ENCODE measurements at regions not wholly inside any gene's neighbourhood (a gene's known extent, or its start where the extent isn't known, plus 50 kb on each side); places are given as distances from the start of the nearest gene placed in this dataset.

DNA sequence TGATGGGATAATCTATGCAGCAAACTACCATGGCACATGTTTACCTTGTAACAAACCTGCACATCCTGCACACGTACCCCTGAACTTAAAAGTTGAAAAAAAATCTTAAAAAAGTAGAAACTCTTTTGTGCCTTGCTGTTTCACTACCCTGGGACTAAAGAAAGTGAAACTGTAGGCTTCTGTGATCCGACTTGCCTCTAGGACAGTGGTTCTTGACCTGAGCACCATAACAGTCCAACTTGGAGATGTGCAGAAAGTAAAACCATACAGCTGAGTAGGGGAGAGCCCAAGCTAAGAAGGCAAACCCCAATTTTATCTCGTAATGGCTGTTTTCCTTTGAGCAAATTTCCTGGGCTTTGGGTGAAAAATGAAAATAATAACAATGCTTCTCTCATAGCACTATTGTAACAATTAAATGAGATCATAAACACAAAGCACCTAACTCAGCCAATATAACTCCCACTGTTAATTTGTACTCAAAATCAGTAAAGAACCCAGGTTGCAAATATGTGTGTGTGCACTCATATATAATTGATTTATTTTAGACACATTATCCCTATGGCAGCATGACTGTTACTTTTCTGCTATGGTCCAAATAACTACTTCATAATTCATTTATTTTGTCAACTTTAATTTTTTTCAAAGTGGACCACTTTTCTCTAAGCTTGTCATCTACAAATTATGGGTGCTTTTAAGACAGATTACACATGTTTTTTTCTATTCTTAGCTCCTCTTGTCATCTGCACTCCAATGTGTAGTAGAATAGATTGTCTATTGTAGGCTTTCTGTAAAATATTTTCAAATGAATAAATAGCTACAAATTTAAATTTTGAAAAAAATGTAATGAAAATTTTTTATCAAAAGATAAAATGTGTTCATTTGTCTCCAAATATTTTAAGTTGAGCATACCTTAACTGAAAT, 334.9 kb downstream of the BTG1 start:
- ChIA-PET POLR2A (ENCODE audit: low non-redundant PET) (interaction anchor here (1.3 kb wide), 1 partner anchor 335 kb away, joined by 8 read pairs; the partner anchor contains the start of gene BTG1), CTCF (interaction anchor here (0.6 to 1.4 kb wide), 11 partner anchors 13 to 839 kb away, joined by 3 to 6 read pairs (median 3); partner anchors contain the start of gene BTG1)
- TF ChIP-seq CTCF (conservative IDR thresholded peaks at IDR 0.05; ENCODE audit: low read depth), result no peak
- DNase-seq (ENCODE audit: low spot score), result no peak
- no peak overlapping the region for H3K27ac ChIP-seq

DNA sequence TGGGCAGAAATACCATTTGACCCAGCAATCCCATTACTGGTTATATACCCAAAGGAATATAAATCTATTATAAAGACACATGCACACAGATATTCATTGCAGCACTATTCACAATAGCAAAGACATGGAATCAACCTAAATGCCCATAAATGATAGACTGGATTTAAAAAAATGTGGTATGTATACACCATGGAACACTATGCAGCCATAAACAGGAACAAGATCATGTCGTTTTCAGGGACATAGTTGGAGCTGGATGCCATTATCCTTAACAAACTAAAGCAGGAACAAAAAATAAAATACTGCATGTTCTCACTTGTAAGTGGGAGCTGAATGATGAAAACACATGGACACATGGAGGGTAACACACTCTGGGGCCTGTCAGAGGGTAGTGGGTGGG, 335.6 kb downstream of the BTG1 start:
- H3K27ac ChIP-seq, result no peak overlapping the region
- CTCF ChIA-PET, result interaction anchor here (0.6 kb wide), 1 partner anchor 336 kb away, joined by 4 read pairs; the partner anchor contains the start of gene BTG1

GRCh38 chr12:91805031-91805430, 340.6 kb downstream of the BTG1 start:
- TF ChIP-seq CTCF (conservative IDR thresholded peaks at IDR 0.05; ENCODE audit: low read depth), result no peak
- DNase-seq (ENCODE audit: low spot score), result no peak
- CTCF ChIA-PET, result no interaction called here
- H3K27ac ChIP-seq, result no peak overlapping the region
- POLR2A ChIA-PET (ENCODE audit: low non-redundant PET), result no interaction called here

More for the DNA sequence above, 335.6 kb downstream of the BTG1 start:
- DNase-seq (ENCODE audit: low spot score), result no peak
- no peak for TF ChIP-seq CTCF (conservative IDR thresholded peaks at IDR 0.05; ENCODE audit: low read depth)
- POLR2A ChIA-PET (ENCODE audit: low non-redundant PET), result no interaction called here

GRCh38 chr12:91804533-91804932, 341.1 kb downstream of the BTG1 start:
- TF ChIP-seq CTCF (conservative IDR thresholded peaks at IDR 0.05; ENCODE audit: low read depth), result no peak
- no peak overlapping the region for H3K27ac ChIP-seq
- CTCF ChIA-PET, result no interaction called here
- DNase-seq (ENCODE audit: low spot score), result no peak
- POLR2A ChIA-PET (ENCODE audit: low non-redundant PET), result no interaction called here

DNA sequence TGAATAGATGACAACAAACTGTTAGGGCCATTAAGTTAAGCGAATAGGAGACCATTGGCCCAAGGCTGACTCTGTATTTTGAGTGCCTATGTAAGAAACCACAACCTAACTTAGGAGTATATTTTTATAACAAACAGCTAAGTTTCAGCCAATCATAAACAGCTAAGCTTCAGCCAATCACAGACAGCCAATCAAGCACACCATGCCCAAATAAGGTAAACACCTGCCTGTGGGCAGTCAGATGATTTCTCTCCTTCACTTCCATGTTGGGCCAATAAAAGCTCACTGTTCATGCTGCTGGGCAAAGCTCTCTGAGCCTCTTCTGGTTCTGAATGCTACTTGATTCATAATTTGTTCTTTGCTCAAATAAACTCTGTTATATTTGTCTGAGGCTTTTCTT, 344.6 kb downstream of the BTG1 start:
- POLR2A ChIA-PET (ENCODE audit: low non-redundant PET), result no interaction called here
- CTCF ChIA-PET, result no interaction called here
- no peak overlapping the region for H3K27ac ChIP-seq
- no peak for DNase-seq (ENCODE audit: low spot score)
- TF ChIP-seq CTCF (conservative IDR thresholded peaks at IDR 0.05; ENCODE audit: low read depth), result no peak

DNA sequence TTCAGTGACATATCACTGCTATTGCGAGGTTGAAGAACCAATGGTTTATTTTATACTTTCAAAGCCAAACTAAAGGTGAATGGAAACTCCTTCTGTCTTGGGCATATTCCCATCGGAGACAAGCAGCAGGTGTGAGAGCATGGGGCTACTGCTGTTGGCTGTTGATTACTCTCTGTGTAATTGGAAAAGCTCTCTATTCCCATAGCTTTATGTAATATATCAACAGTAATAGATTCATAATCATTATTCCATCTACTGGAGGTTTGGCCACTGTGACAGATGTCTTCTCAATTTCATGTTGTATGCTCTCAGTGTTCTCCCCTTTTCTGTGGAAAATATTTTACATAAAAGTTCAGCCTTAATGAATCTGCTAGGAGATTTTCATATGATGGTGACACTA, 352.0 kb downstream of the BTG1 start:
- ChIA-PET POLR2A (ENCODE audit: low non-redundant PET) (no interaction called here), CTCF (interaction anchor here (0.7 kb wide), 1 partner anchor 8 kb away, joined by 3 read pairs; no protein-coding TSS in a partner anchor)
- no peak for DNase-seq (ENCODE audit: low spot score)
- no peak for TF ChIP-seq CTCF (conservative IDR thresholded peaks at IDR 0.05; ENCODE audit: low read depth)
- H3K27ac ChIP-seq, result no peak overlapping the region

All from RWPE1 (cell line).